UCSD-AML1 (cell line): ENCODE measurements at regions not wholly inside any gene's neighbourhood (a gene's known extent, or its start where the extent isn't known, plus 50 kb on each side); places are given as distances from the start of the nearest gene placed in this dataset.
"Not testable (repeated sequence)": the region's sequence is repeated elsewhere in the genome, so short reads cannot be mapped to it uniquely, and the experiment has no call there.

Source experiments
- DNase-seq: peaks from one replicate; lab custom pipeline; 2025; ENCODE audit not compliant: unreplicated experiment; lab: John Stamatoyannopoulos, UW

DNA sequence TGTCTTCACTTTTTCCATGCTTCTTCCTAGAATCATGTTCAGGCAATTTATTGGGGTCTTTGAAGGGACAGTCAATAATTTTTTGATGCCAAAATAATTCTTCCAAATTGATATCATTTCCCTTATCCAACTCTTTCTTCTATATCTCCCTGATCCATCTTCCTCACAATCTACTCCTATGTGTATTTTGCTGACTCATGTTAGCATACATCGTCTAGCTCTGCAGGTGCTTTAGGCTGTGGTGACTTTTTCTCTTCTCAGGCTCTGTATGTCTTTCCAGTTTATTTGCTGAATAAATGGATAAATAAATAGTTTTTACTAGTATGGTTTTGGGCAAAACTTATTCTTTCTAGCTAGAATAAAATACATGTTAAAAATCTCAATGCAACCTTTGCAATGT lies 1650.9 kb upstream of the TMEFF2 start:
- DNase-seq = no peak

DNA sequence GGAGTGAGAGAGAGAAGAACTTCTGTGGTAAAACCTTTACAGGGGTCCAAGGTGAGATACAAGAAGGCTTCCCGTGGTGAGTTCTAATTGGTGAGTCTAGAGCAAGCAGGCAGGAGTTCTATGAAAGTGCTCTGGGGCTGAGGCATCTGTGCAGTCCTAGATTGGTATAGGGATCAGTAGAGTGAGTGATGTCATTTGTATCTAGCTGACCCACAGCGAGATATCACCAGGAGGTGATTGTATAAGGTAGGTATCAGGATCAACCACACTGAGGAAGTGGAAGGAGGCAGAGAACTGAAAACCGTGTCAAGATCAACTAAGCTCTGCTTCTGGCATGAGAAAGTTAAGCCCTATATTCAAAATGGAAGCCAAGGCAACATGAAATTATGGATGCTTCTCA lies 1648.9 kb upstream of the TMEFF2 start:
- no peak for DNase-seq

- no peak for DNase-seq
Measured at GRCh38 chr2:193841384-193842150, 1646.8 kb upstream of the TMEFF2 start.

- DNase-seq = no peak
Measured at GRCh38 chr2:193837111-193837738, 1642.5 kb upstream of the TMEFF2 start.

DNA sequence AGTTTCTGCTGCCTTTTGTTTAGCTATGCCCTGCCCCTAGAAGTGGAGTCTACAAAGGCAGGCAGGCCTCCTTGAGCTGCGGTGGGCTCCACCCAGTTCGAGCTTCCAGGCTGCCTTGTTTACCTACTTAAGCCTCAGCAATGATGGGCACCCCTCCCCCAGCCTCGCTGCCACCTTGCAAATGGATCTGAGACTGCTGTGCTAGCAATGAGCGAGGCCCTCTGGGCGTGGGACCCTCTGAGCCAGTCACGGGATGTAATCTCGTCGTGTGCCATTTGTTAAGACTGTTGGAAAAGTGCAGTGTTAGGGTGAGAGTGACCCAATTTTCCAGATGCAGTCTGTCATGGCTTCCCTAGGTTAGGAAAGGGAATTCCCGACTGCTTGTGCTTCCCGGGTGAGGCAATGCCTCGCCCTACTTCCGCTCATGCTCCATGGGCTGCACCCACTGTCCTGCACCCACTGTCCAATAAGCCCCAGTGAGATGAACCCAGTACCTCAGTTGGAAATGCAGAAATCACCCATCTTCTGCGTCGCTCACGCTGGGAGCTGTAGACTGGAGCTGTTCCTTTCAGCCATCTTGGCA lies 1641.8 kb upstream of the TMEFF2 start:
- DNase-seq = not testable (repeated sequence)

DNA sequence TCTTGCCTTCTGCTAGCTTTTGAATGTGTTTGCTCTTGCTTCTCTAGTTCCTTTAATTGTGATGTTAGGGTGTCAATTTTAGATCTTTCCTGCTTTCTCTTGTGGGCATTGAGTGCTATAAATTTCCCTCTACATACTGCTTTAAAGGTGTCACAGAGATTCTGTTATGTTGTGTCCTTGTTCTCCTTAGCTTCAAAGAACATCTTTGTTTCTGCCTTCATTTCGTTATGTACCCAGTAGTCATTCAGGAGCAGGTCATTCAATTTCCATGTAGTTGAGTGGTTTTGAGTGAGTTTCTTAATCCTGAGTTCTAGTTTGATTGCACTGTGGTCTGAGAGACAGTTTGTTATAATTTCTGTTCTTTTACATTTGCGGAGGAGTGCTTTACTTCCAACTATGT lies 1639.2 kb upstream of the TMEFF2 start:
- not testable (repeated sequence) for DNase-seq

- DNase-seq = no peak
Measured at GRCh38 chr2:193824474-193824873, 1629.7 kb upstream of the TMEFF2 start.

GRCh38 chr2:193818801-193819499 lies 1624.2 kb upstream of the TMEFF2 start:
- peak; percentile 0 for DNase-seq

- no peak for DNase-seq
Measured at GRCh38 chr2:193816008-193816407, 1621.3 kb upstream of the TMEFF2 start.

DNA sequence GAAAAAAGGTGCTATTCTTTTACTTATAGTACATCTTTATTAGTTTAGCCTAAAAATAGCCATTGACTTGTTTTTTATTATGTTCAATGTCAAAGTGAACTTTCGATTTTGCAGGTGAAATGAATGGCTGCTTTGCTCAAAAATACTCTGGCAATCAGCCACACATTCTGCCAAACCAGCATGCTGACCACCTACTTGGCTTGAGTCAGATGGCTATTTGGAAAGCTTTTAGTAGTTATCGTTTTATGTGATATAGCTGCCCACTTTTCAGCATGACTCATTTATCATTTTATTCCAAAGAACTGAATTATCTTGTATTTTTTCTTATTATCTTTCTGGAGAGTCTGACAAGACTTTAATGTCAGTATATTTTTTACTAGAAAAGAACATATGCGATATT lies 1615.8 kb upstream of the TMEFF2 start:
- no peak for DNase-seq

GRCh38 chr2:193808877-193809276 lies 1614.1 kb upstream of the TMEFF2 start:
- no peak for DNase-seq

GRCh38 chr2:193806088-193806774 lies 1611.5 kb upstream of the TMEFF2 start:
- DNase-seq = no peak

GRCh38 chr2:193796847-193797246 lies 1602.1 kb upstream of the TMEFF2 start:
- DNase-seq = no peak

DNA sequence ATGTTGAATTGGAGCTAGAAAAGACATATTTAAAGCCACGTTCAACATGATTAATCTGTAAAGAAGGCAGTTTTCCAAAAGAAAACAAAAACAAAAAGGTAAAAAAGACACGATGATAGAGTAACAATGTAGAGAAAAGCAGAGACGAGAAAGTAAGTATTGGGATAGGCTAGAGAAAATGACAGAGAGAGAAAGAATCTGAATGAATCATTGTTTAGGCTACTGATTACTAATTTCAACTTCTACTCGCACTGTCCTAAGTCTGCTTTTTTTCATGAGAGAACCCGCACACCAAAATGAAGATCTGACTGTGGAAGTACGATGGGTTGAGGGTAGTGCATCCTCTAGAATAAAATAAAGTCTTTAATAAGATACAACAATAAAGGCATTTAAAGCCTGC lies 1599.2 kb upstream of the TMEFF2 start:
- no peak for DNase-seq

DNA sequence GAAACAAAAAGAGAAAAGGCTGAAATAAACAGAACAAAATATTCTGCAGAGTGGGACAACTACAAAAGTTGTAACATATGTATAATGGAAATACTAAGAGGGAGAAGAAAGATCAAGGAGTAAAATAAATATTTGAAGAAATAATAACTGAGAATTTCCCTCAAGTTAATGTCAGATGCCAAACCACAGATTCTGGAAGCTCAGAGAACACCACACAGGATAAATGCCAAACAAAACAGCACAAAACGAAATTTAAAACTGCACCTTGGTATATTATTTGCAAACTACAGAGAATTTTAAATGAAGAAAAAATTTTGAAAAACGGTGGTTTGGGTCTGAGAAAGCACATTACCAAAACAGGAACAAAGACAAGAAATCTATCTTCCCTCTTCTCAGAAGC lies 1588.9 kb upstream of the TMEFF2 start:
- no peak for DNase-seq

- DNase-seq = no peak
Measured at GRCh38 chr2:193778293-193778692, 1583.6 kb upstream of the TMEFF2 start.

DNA sequence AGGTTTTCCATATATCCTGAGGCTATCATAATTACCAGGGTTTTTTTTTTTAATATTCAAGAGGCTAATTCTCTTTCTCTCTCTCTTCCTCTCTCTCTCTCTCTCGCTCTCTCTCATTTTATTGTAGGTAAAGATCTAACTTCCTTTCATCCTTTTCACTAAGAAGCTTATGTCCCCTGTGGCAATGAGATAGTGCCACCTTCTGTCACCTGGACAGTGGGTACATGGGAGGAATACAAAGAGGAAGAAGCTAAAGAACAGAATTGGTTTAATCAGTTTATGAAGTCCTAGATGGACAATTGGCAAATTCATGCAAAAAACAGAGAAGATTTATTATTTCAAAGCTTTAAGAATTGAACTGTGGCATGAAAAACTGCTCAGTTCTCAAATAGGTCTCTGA lies 1582.3 kb upstream of the TMEFF2 start:
- DNase-seq = no peak

DNA sequence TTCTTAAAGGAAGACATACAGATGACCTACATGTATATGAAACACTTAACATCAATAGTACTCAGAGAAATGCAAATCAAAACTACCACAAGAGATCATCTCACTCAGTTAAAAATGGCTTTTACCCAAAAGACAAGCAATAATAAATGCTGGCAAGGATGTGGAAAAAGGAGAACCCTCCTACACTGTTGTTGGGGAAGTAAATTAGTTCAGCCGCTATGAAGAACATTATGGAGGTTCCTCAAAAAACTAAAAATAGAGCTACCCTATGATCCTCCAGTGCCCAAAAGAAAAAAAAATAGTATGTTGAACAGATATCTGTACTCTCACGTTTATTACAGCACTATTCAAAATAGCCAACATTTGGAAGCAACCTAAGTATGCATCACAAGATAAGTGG lies 1579.4 kb upstream of the TMEFF2 start:
- DNase-seq = no peak

GRCh38 chr2:193751299-193751698 lies 1556.6 kb upstream of the TMEFF2 start:
- DNase-seq = no peak

- no peak for DNase-seq
Measured at GRCh38 chr2:193749485-193749884, 1554.8 kb upstream of the TMEFF2 start.

DNA sequence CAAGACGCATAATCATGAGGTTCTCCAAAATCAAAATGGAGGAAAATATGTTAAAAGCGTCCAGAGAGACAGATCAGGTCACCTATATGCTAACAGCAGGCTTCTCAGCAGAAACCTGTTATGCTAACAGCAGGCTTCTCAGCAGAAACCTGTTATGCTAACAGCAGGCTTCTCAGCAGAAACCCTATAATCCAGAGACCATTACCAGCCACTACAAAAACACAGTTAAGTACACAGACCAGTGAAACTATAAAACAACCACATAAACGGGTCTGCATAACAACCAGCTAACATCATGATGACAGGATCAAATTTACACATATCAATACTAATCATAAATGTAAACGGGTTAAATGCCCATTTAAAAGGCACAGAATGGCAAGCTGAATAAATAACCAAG lies 1548.4 kb upstream of the TMEFF2 start:
- no peak for DNase-seq
